Liver (tissue), 3 donors: ENCODE measurements at regions not wholly inside any gene's neighbourhood (a gene's known extent, or its start where the extent isn't known, plus 50 kb on each side); places are given as distances from the start of the nearest gene placed in this dataset.

Experiments used
- ATF3 ChIP-seq: IDR thresholded peaks from 2 replicates; pipeline ENCODE4 v1.6.1; 2016; ENCODE audit warnings: antibody characterized with exemption
- CTCF ChIP-seq: fragments of 150-350 bp; IDR thresholded peaks from 2 replicates; pipeline ENCODE4 v1.5.1; 2017; ENCODE audit warnings: improper control_type of control experiment, low read depth, low read length; ENCODE audit not compliant: missing input control
- EGR1 ChIP-seq, 2 donors: IDR thresholded peaks; 2 replicates each; pipeline ENCODE4 v1.6.1; 2016 to 2018; ENCODE audit warnings: antibody characterized with exemption in 2 of 2, low read depth in 2 of 2
- FOXA1 ChIP-seq: IDR thresholded peaks from 2 replicates; pipeline ENCODE4 v1.6.1; 2016; ENCODE audit warnings: antibody characterized with exemption
- GABPA ChIP-seq, 2 donors: IDR thresholded peaks in 1 of 2; conservative IDR thresholded peaks in 1 of 2; 2 replicates each; pipeline ENCODE4 v1.6.1; 2016; ENCODE audit warnings: antibody characterized with exemption in 2 of 2, mild to moderate bottlenecking in 1 of 2, moderate library complexity in 1 of 2
- JUND ChIP-seq, 2 donors: IDR thresholded peaks; 2 replicates each; pipeline ENCODE4 v1.6.1; 2016; ENCODE audit warnings: antibody characterized with exemption in 2 of 2
- MAX ChIP-seq: IDR thresholded peaks from 2 replicates; pipeline ENCODE4 v1.6.1; 2016; ENCODE audit warnings: antibody characterized with exemption
- RAD21 ChIP-seq, 2 donors: IDR thresholded peaks; 2 replicates each; pipeline ENCODE4 v1.6.1; 2016; ENCODE audit warnings: antibody characterized with exemption in 2 of 2, mild to moderate bottlenecking in 2 of 2
- REST ChIP-seq: IDR thresholded peaks from 2 replicates; pipeline ENCODE4 v1.6.1; 2016; ENCODE audit warnings: antibody characterized with exemption, mild to moderate bottlenecking
- TAF1 ChIP-seq: conservative IDR thresholded peaks from 2 replicates; pipeline ENCODE4 v1.6.1; 2016; ENCODE audit warnings: antibody characterized with exemption, mild to moderate bottlenecking
- YY1 ChIP-seq: IDR thresholded peaks from 2 replicates; pipeline ENCODE4 v1.6.1; 2016; ENCODE audit warnings: antibody characterized with exemption, mild to moderate bottlenecking
- ZBTB33 ChIP-seq: IDR thresholded peaks from 2 replicates; pipeline ENCODE4 v1.6.1; 2016; ENCODE audit warnings: antibody characterized with exemption
- donor health status: healthy.
- donor health status: healthy.

- TF ChIP-seq CTCF: no peak
- no peak for TF ChIP-seq FOXA1
- TF ChIP-seq TAF1: no peak
- no peak for TF ChIP-seq YY1
- TF ChIP-seq RAD21 (IDR thresholded peaks at IDR 0.05): no peak
- TF ChIP-seq ATF3: no peak
- TF ChIP-seq ZBTB33: no peak
- no peak for TF ChIP-seq GABPA (IDR thresholded peaks at IDR 0.05 in 1 of 2, conservative IDR thresholded peaks at IDR 0.05 in 1 of 2)
- TF ChIP-seq JUND (IDR thresholded peaks at IDR 0.05): no peak
- TF ChIP-seq EGR1 (IDR thresholded peaks at IDR 0.05; ENCODE audit: low read depth in 2 of 2): no peak
- no peak for TF ChIP-seq REST
- no peak for TF ChIP-seq MAX
Observed at GRCh38 chr4:141870152-141870551, 233.8 kb downstream of the IL15 start.
